RWPE2 (cell line): ENCODE measurements at regions not wholly inside any gene's neighbourhood (a gene's known extent, or its start where the extent isn't known, plus 50 kb on each side); places are given as distances from the start of the nearest gene placed in this dataset.

Source experiments
- ATAC-seq: fragments of 200-7000 bp; cut with Tn5 transposase; 3 replicates; pipeline ENCODE4 v1.9.1; 2021; ENCODE audit warnings: low read depth
- DNase-seq: peaks from one replicate; pipeline ENCODE4 v3.0.0-alpha.2; 2020; ENCODE audit warnings: low spot score
- H3K27ac ChIP-seq: fragments of 450-650 bp; 2 replicates; pipeline ENCODE4 v1.5.1; 2017; ENCODE audit warnings: mild to moderate bottlenecking; ENCODE audit not compliant: poor library complexity, severe bottlenecking
- H3K27me3 ChIP-seq: fragments of 250-450 bp; sonication (Bioruptor Pico); 2 replicates; pipeline ENCODE4 v1.5.1; 2021; ENCODE audit warnings: mild to moderate bottlenecking, moderate library complexity; ENCODE audit not compliant: insufficient read depth, poor library complexity, severe bottlenecking
- H3K36me3 ChIP-seq: fragments of 250-450 bp; sonication (Bioruptor Pico); 2 replicates; pipeline ENCODE4 v1.5.1; 2020; ENCODE audit warnings: low read depth, mild to moderate bottlenecking, moderate library complexity
- H3K4me1 ChIP-seq: fragments of 250-450 bp; sonication (Bioruptor Pico); 2 replicates; pipeline ENCODE4 v1.5.1; 2021; ENCODE audit warnings: mild to moderate bottlenecking, moderate library complexity; ENCODE audit not compliant: insufficient read depth, poor library complexity, severe bottlenecking
- H3K4me3 ChIP-seq: fragments of 250-450 bp; sonication (Bioruptor Pico); 2 replicates; pipeline ENCODE4 v1.5.1; 2021; ENCODE audit warnings: mild to moderate bottlenecking, moderate library complexity; ENCODE audit not compliant: severe bottlenecking
- H3K9me3 ChIP-seq: fragments of 250-450 bp; sonication (Bioruptor Pico); 2 replicates; pipeline ENCODE4 v1.5.1; 2021; ENCODE audit warnings: mild to moderate bottlenecking, moderate library complexity; ENCODE audit not compliant: severe bottlenecking
- TF ChIP-seq, protein P1 (sequence below): fragments of 450-650 bp; IDR thresholded peaks from one replicate; pipeline ENCODE4 v1.5.1; 2017; ENCODE audit warnings: mild to moderate bottlenecking, moderate library complexity; ENCODE audit not compliant: poor library complexity, severe bottlenecking

GRCh38 chr17:74108126-74108705, 95.3 kb upstream of the RPL38 start:
- TF ChIP-seq, protein P1, sequence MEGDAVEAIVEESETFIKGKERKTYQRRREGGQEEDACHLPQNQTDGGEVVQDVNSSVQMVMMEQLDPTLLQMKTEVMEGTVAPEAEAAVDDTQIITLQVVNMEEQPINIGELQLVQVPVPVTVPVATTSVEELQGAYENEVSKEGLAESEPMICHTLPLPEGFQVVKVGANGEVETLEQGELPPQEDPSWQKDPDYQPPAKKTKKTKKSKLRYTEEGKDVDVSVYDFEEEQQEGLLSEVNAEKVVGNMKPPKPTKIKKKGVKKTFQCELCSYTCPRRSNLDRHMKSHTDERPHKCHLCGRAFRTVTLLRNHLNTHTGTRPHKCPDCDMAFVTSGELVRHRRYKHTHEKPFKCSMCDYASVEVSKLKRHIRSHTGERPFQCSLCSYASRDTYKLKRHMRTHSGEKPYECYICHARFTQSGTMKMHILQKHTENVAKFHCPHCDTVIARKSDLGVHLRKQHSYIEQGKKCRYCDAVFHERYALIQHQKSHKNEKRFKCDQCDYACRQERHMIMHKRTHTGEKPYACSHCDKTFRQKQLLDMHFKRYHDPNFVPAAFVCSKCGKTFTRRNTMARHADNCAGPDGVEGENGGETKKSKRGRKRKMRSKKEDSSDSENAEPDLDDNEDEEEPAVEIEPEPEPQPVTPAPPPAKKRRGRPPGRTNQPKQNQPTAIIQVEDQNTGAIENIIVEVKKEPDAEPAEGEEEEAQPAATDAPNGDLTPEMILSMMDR = no peak
- H3K4me3 ChIP-seq = no peak overlapping the region
- H3K4me1 ChIP-seq = no peaks in the 10 kb centered on the region
- DNase-seq (no peak), ATAC-seq (no peak)
- H3K27me3 ChIP-seq = peaks cover 53% of the 10 kb centered on the region
- no peaks in the 10 kb centered on the region for H3K36me3 ChIP-seq
- no peak overlapping the region for H3K27ac ChIP-seq
- H3K9me3 ChIP-seq = no peaks in the 10 kb centered on the region

- ATAC-seq (no peak), DNase-seq (no peak)
- Histone ChIP-seq H3K27me3 (peaks cover 37% of the 10 kb centered on the region), H3K27ac (no peak overlapping the region), H3K4me3 (no peak overlapping the region), H3K4me1 (no peaks in the 10 kb centered on the region), H3K36me3 (no peaks in the 10 kb centered on the region), H3K9me3 (no peaks in the 10 kb centered on the region)
- TF ChIP-seq, protein P1 = no peak
Measured at GRCh38 chr17:74110467-74110866, 93.0 kb upstream of the RPL38 start.

DNA sequence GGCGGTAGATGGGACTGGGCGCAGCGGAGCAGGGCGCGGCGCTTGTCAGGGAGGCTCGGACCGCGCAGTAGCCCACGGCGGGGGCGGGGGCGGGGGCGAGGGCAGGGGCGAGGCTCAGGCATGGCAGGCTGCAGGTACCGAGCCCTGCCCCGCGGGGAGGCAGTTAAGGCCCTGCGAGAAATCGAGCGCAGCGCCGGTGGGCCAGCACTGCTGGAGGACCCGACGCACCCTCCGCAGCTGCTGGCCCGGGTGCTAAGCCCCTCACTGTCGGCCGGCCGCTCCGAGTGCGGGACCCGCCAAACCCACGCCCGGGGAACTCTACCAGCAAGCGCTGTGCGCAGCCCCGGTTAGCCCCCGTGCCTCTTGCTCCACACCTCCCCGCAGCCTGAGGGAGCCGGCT, 90.2 kb upstream of the RPL38 start:
- Histone ChIP-seq H3K27me3 (peaks cover 35% of the 10 kb centered on the region), H3K27ac (no peak overlapping the region), H3K4me1 (no peaks in the 10 kb centered on the region), H3K4me3 (no peak overlapping the region), H3K9me3 (no peaks in the 10 kb centered on the region), H3K36me3 (no peaks in the 10 kb centered on the region)
- TF ChIP-seq, protein P1 = no peak
- DNase-seq (no peak), ATAC-seq (no peak)

- TF ChIP-seq, protein P1 = no peak
- Histone ChIP-seq H3K4me3 (no peak overlapping the region), H3K9me3 (no peaks in the 10 kb centered on the region), H3K27ac (no peak overlapping the region), H3K4me1 (no peaks in the 10 kb centered on the region), H3K27me3 (peaks cover 29% of the 10 kb centered on the region), H3K36me3 (no peaks in the 10 kb centered on the region)
- DNase-seq (no peak), ATAC-seq (no peak)
Measured at GRCh38 chr17:74113952-74114351, 89.5 kb upstream of the RPL38 start.

DNA sequence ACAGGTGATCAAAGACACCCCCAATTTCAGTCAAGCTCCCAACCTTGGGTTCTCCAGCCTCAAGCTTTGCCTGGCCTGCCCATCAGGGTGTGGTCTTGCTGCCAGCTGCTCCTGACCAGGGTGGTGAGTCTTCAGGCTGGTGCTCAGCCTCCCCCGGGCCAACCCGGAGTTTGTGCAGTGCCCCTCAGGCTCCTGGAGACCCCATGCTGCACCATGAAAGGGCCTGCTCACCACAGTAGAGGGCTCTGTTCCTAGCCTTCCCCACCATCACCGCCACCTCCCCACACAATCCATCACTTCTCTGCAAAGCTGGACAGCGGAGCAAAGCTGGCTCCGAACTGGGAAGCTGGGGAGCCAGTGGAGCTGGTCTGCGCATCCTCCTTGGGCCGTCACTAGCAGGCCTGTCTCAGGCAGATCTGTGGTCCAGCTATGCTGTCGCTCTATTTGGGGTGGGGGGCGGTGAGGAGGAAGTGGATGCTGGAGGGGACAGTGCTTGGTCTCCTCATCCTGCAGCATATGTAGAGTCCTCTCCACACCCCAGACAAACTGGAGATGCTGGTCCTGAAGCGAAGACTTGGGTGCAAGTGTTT, 88.5 kb upstream of the RPL38 start:
- no peaks in the 10 kb centered on the region for H3K36me3 ChIP-seq
- no peak overlapping the region for H3K27ac ChIP-seq
- no peak for DNase-seq
- TF ChIP-seq, protein P1 = no peak
- ATAC-seq = no peak
- H3K4me3 ChIP-seq = no peak overlapping the region
- H3K27me3 ChIP-seq = peaks cover 22% of the 10 kb centered on the region
- no peaks in the 10 kb centered on the region for H3K9me3 ChIP-seq
- H3K4me1 ChIP-seq = no peaks in the 10 kb centered on the region
